GM12872 (cell line): ENCODE measurements at regions not wholly inside any gene's neighbourhood (a gene's known extent, or its start where the extent isn't known, plus 50 kb on each side); places are given as distances from the start of the nearest gene placed in this dataset.

Source experiments
- CTCF ChIP-seq: IDR thresholded peaks from 3 replicates; pipeline ENCODE4 v1.5.1; 2011; ENCODE audit warnings: low read depth, mild to moderate bottlenecking, low read length, moderate library complexity; ENCODE audit not compliant: insufficient read depth

GRCh38 chr1:30315185-30315960, 408.0 kb downstream of the MATN1 start:
- no peak for TF ChIP-seq CTCF

- TF ChIP-seq CTCF = no peak
These were observed 408.8 kb downstream of the MATN1 start for GRCh38 chr1:30314591-30314990.

GRCh38 chr1:30313584-30313983, 409.8 kb downstream of the MATN1 start:
- no peak for TF ChIP-seq CTCF

- TF ChIP-seq CTCF = no peak
These were observed 410.2 kb downstream of the MATN1 start for GRCh38 chr1:30313176-30313575.

- TF ChIP-seq CTCF = no peak
These were observed 411.2 kb downstream of the MATN1 start for GRCh38 chr1:30312226-30312625.

GRCh38 chr1:30311749-30312148, 411.6 kb downstream of the MATN1 start:
- no peak for TF ChIP-seq CTCF

- no peak for TF ChIP-seq CTCF
These were observed 412.2 kb downstream of the MATN1 start for GRCh38 chr1:30310966-30311742.
